Keratinocyte (primary cell): ENCODE measurements at regions not wholly inside any gene's neighbourhood (a gene's known extent, or its start where the extent isn't known, plus 50 kb on each side); places are given as distances from the start of the nearest gene placed in this dataset.

Experiments
- EZH2 ChIP-seq: IDR thresholded peaks from one replicate; pipeline ENCODE4 v1.6.1; 2012; ENCODE audit warnings: inconsistent platforms, mild to moderate bottlenecking, low read length, moderate library complexity
- TF ChIP-seq, protein P1 (sequence below), 3 experiments: IDR thresholded peaks in 1 of 3; conservative IDR thresholded peaks in 1 of 3; optimal IDR thresholded peaks in 1 of 3; 2 replicates in 2 of 3; 3 replicates in 1 of 3; pipeline versions ENCODE3 to v1.5.1; 2011; ENCODE audit warnings: low read length in 3 of 3, mild to moderate bottlenecking in 3 of 3, moderate library complexity in 2 of 3, control low read depth in 1 of 3, inconsistent platforms in 1 of 3; ENCODE audit not compliant: insufficient read depth in 2 of 3; ENCODE audit errors: extremely low read depth in 1 of 3

DNA sequence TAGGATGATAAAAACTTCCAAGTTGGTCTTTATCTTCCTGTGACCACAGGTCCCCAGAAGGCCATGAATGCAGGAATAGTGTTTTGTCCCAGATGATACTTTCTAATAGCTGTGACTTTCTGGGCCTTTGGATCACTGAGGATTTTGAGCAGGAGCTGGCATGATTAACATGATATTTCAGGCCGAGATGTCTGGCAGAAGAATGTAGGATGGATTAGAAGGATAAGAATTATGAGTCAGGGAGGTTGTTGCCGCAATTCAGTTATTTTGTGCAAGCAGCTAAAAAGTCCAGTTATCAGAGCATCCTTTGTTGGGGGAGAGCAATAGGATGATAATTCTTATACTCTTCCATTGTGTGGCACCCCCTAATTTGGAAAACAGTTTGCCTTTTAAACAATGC, 189.7 kb downstream of the PSAT1 start:
- TF ChIP-seq, protein P1, sequence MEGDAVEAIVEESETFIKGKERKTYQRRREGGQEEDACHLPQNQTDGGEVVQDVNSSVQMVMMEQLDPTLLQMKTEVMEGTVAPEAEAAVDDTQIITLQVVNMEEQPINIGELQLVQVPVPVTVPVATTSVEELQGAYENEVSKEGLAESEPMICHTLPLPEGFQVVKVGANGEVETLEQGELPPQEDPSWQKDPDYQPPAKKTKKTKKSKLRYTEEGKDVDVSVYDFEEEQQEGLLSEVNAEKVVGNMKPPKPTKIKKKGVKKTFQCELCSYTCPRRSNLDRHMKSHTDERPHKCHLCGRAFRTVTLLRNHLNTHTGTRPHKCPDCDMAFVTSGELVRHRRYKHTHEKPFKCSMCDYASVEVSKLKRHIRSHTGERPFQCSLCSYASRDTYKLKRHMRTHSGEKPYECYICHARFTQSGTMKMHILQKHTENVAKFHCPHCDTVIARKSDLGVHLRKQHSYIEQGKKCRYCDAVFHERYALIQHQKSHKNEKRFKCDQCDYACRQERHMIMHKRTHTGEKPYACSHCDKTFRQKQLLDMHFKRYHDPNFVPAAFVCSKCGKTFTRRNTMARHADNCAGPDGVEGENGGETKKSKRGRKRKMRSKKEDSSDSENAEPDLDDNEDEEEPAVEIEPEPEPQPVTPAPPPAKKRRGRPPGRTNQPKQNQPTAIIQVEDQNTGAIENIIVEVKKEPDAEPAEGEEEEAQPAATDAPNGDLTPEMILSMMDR (optimal IDR thresholded peaks at IDR 0.05 in 1 of 3, IDR thresholded peaks at IDR 0.05 in 1 of 3, conservative IDR thresholded peaks at IDR 0.05 in 1 of 3; ENCODE audit: extremely low read depth in 1 of 3, insufficient read depth in 2 of 3, low read length in 3 of 3), result no peak
- no peak for TF ChIP-seq EZH2
